Activated T-helper 1 cell treated with anti-CD3 and anti-CD28 coated beads, Interleukin-12 subunit alpha, Interleukin-12 subunit beta, Interleukin-2, Interleukin-4 antibody, amounts not matched to agents 30 ng/mL and 10 ng/mL and 1 ng/mL, durations not matched to agents 14 hours and 24 hours and 36 hours (primary cell): ENCODE measurements at regions not wholly inside any gene's neighbourhood (a gene's known extent, or its start where the extent isn't known, plus 50 kb on each side); places are given as distances from the start of the nearest gene placed in this dataset.

Source experiments
- DNase-seq: peaks from one replicate; pipeline ENCODE4 v3.0.0; 2021; ENCODE audit warnings: low spot score
- H3K27ac Mint-ChIP-seq: one replicate; pipeline ENCODE4 v1.8.0; 2021; ENCODE audit warnings: mild to moderate bottlenecking, mixed read lengths
- H3K27me3 Mint-ChIP-seq: one replicate; pipeline ENCODE4 v1.8.0; 2022; ENCODE audit warnings: mild to moderate bottlenecking, moderate library complexity, mixed read lengths; ENCODE audit not compliant: insufficient read depth
- H3K36me3 Mint-ChIP-seq: one replicate; pipeline ENCODE4 v1.8.0; 2021; ENCODE audit warnings: low read depth, mixed read lengths
- H3K4me1 Mint-ChIP-seq: one replicate; pipeline ENCODE4 v1.8.0; 2021; ENCODE audit warnings: low read depth, mixed read lengths
- H3K4me3 Mint-ChIP-seq: one replicate; pipeline ENCODE4 v1.8.0; 2021; ENCODE audit warnings: mild to moderate bottlenecking, moderate library complexity, mixed read lengths
- H3K9me3 Mint-ChIP-seq: one replicate; pipeline ENCODE4 v1.8.0; 2021; ENCODE audit warnings: mixed read lengths
- intact Hi-C: fragments of 100-400 bp; cut with micrococcal nuclease; formaldehyde crosslinking; loops from one replicate; pipeline ENCODE4 v1.15.1; 2024

DNA sequence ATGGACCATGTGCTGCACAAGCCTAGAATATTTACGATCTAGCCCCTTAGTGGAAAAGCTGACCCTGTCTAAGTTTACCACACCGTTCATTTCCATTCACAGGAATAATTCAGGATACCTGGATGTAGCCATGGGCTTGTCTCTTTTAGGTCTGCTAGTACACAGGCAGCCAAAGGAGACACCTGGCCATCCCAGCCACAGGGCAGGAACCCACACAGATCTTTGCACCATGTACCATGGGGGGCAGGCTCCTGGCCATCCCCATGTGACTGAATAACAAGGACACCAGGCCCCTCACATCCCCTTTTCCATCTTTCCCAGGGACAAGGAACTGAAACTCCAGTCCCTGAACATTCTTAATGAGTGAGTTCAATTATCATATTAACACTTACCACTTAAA is 467.3 kb upstream of the MYT1L start:
- H3K4me1 Mint-ChIP-seq: no peaks in the 10 kb centered on the region
- no peaks in the 10 kb centered on the region for H3K27me3 Mint-ChIP-seq
- H3K4me3 Mint-ChIP-seq: no peak overlapping the region
- no peaks in the 10 kb centered on the region for H3K36me3 Mint-ChIP-seq
- no peaks in the 10 kb centered on the region for H3K9me3 Mint-ChIP-seq
- intact Hi-C loops: no loop called here
- DNase-seq: no peak
- no peak overlapping the region for H3K27ac Mint-ChIP-seq

GRCh38 chr2:2797797-2798196 is 466.7 kb upstream of the MYT1L start:
- no peak for DNase-seq
- no peaks in the 10 kb centered on the region for H3K27me3 Mint-ChIP-seq

GRCh38 chr2:2796207-2796606 is 465.1 kb upstream of the MYT1L start:
- H3K27ac Mint-ChIP-seq: no peak overlapping the region
- H3K4me3 Mint-ChIP-seq: no peak overlapping the region
- no peaks in the 10 kb centered on the region for H3K36me3 Mint-ChIP-seq
- H3K27me3 Mint-ChIP-seq: no peaks in the 10 kb centered on the region
- no peaks in the 10 kb centered on the region for H3K4me1 Mint-ChIP-seq
- H3K9me3 Mint-ChIP-seq: no peaks in the 10 kb centered on the region
- intact Hi-C loops: no loop called here
- no peak for DNase-seq

More at GRCh38 chr2:2797797-2798196, 466.7 kb upstream of the MYT1L start:
- Mint-ChIP-seq H3K36me3 (no peaks in the 10 kb centered on the region), H3K4me1 (no peaks in the 10 kb centered on the region), H3K9me3 (no peaks in the 10 kb centered on the region), H3K4me3 (no peak overlapping the region), H3K27ac (no peak overlapping the region)
- intact Hi-C loops: no loop called here

GRCh38 chr2:2795438-2796091 is 464.5 kb upstream of the MYT1L start:
- intact Hi-C loops: no loop called here

GRCh38 chr2:2793925-2794560 is 463.0 kb upstream of the MYT1L start:
- Mint-ChIP-seq H3K9me3 (no peaks in the 10 kb centered on the region), H3K36me3 (no peaks in the 10 kb centered on the region), H3K4me3 (no peak overlapping the region), H3K27me3 (no peaks in the 10 kb centered on the region), H3K27ac (no peak overlapping the region), H3K4me1 (no peaks in the 10 kb centered on the region)
- no peak for DNase-seq
- intact Hi-C loops: no loop called here

More at GRCh38 chr2:2795438-2796091, 464.5 kb upstream of the MYT1L start:
- Mint-ChIP-seq H3K27ac (no peak overlapping the region), H3K36me3 (no peaks in the 10 kb centered on the region), H3K9me3 (no peaks in the 10 kb centered on the region), H3K27me3 (no peaks in the 10 kb centered on the region), H3K4me1 (no peaks in the 10 kb centered on the region), H3K4me3 (no peak overlapping the region)
- no peak for DNase-seq

DNA sequence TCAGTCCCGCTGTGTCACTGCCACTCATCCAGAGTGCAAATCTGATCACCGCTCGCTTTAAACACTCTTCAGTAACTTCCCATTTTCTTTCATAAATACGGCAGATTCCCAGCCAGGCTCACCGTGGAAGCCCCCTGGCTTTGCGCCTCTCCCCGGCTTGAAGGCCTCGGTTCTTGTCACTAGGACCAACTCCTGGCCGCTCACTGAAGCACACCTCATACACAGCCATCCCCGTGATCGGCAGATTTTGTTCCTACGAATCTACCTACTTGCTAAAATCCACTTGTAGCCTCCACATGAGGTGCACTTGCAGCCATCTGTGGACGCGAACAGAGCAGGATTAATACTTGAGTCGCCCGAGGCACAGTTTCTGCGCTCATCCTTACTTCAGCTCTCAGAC is 462.4 kb upstream of the MYT1L start:
- intact Hi-C loops: no loop called here
- H3K4me1 Mint-ChIP-seq: no peaks in the 10 kb centered on the region
- no peak overlapping the region for H3K4me3 Mint-ChIP-seq
- H3K27ac Mint-ChIP-seq: no peak overlapping the region
- H3K9me3 Mint-ChIP-seq: no peaks in the 10 kb centered on the region
- no peak for DNase-seq
- H3K27me3 Mint-ChIP-seq: no peaks in the 10 kb centered on the region
- H3K36me3 Mint-ChIP-seq: no peaks in the 10 kb centered on the region

GRCh38 chr2:2791606-2792005 is 460.5 kb upstream of the MYT1L start:
- no peak for DNase-seq
- Mint-ChIP-seq H3K4me1 (no peaks in the 10 kb centered on the region), H3K36me3 (no peaks in the 10 kb centered on the region), H3K9me3 (no peaks in the 10 kb centered on the region), H3K27me3 (no peaks in the 10 kb centered on the region), H3K4me3 (no peak overlapping the region), H3K27ac (no peak overlapping the region)
- intact Hi-C loops: no loop called here

- intact Hi-C loops: no loop called here
- Mint-ChIP-seq H3K27me3 (no peaks in the 10 kb centered on the region), H3K36me3 (no peaks in the 10 kb centered on the region), H3K4me1 (no peaks in the 10 kb centered on the region), H3K27ac (no peak overlapping the region), H3K9me3 (no peaks in the 10 kb centered on the region), H3K4me3 (no peak overlapping the region)
- no peak for DNase-seq
These were observed 460.0 kb upstream of the MYT1L start for GRCh38 chr2:2791031-2791430.

DNA sequence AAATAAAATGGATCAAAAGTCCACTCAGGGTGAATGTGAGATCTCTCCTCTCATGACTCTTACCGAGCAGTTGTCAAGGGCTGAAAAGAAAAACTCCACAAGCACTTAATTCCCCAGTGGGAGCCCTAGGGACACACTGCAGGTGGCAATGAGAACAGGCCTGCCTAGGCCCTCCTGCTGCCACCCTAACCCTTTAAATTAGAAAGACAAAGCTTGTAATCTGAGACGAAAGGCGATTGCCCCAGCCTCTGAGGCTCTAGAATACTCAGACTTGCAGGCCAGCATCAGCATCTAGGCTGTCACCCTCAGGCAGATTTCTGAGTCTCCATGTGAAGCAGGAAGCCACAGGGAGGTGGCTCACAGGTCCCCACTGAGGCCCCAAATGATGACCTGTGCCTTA is 457.0 kb upstream of the MYT1L start:
- peaks cover 4% of the 10 kb centered on the region for H3K9me3 Mint-ChIP-seq
- DNase-seq: no peak
- H3K27ac Mint-ChIP-seq: no peak overlapping the region
- intact Hi-C loops: no loop called here
- no peaks in the 10 kb centered on the region for H3K4me1 Mint-ChIP-seq
- H3K4me3 Mint-ChIP-seq: no peak overlapping the region
- no peaks in the 10 kb centered on the region for H3K36me3 Mint-ChIP-seq
- H3K27me3 Mint-ChIP-seq: no peaks in the 10 kb centered on the region

DNA sequence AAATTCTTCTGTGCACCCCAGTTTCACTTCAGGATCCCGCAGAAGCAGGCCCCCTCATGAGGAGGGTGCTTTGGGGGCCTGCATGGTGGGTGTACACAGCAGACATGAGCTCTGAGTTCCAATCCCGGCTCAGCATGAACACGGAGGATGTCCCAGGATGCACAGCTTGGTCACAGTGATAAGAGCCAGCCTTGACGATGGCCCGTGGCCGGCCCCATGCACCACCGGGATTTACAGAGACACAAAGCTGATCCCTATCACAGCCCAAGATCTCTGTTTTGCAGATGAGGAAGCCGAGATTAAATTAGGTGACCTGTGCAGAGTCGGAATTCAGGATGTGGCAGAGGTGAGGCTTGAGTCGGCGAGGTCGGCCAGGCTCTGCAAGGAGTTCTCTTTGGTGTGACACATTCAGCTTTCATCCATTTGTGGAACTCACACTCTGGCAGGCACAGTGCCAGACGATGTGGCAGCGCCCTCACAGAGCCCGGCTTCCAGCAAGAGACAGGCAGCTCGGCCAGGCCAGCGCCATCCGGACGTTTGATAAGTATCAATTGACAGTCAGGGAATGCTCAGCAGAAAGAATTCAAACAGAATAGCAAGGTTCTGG is 456.3 kb upstream of the MYT1L start:
- Mint-ChIP-seq H3K9me3 (peaks cover 4% of the 10 kb centered on the region), H3K4me1 (no peaks in the 10 kb centered on the region), H3K36me3 (no peaks in the 10 kb centered on the region), H3K4me3 (no peak overlapping the region), H3K27ac (no peak overlapping the region), H3K27me3 (no peaks in the 10 kb centered on the region)
- intact Hi-C loops: no loop called here
- DNase-seq: no peak

DNA sequence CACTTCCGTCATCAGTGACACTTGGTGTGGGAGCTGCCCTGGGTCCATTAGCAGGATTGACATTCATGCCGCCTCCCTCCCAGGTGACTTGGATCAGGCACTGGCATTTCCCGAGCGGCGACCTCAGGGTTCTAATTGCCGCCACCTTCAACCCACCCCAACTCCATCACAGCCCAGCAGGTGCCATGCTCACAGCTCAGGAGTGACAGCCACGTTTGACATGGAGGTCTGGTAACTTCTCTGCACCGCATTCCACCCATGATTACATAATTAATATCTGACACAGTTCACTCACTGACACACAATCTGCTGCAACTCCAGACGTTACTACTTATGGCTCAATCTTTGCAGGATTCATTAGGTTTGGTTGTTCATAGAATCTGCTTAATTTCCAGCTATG is 450.9 kb upstream of the MYT1L start:
- H3K27me3 Mint-ChIP-seq: no peaks in the 10 kb centered on the region
- H3K4me1 Mint-ChIP-seq: no peaks in the 10 kb centered on the region
- H3K4me3 Mint-ChIP-seq: no peak overlapping the region
- H3K27ac Mint-ChIP-seq: no peak overlapping the region
- H3K9me3 Mint-ChIP-seq: peaks cover 14% of the 10 kb centered on the region
- H3K36me3 Mint-ChIP-seq: no peaks in the 10 kb centered on the region
- DNase-seq: no peak
- intact Hi-C loops: no loop called here

DNA sequence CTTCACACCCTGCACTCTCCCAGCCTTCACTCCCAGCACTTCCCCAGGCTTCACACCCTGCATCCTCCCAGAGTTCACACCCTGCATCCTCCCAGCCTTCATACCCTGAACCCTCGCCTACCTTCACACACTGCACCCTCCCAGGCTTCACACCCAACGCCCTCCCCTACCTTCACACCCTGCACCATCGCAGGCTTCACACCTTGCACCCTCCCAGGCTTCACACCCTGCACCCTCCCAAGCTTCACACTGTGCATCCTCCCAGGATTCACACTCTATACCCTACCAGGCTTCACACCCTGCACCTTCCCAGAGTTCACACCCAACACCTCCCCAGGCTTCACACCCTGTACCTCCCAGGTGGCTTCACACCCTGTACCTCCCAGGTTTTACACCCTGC is 448.7 kb upstream of the MYT1L start:
- DNase-seq: no peak
- peaks cover 14% of the 10 kb centered on the region for H3K9me3 Mint-ChIP-seq
- no peaks in the 10 kb centered on the region for H3K27me3 Mint-ChIP-seq
- no peak overlapping the region for H3K4me3 Mint-ChIP-seq
- intact Hi-C loops: no loop called here
- H3K36me3 Mint-ChIP-seq: no peaks in the 10 kb centered on the region
- no peak overlapping the region for H3K27ac Mint-ChIP-seq
- no peaks in the 10 kb centered on the region for H3K4me1 Mint-ChIP-seq

DNA sequence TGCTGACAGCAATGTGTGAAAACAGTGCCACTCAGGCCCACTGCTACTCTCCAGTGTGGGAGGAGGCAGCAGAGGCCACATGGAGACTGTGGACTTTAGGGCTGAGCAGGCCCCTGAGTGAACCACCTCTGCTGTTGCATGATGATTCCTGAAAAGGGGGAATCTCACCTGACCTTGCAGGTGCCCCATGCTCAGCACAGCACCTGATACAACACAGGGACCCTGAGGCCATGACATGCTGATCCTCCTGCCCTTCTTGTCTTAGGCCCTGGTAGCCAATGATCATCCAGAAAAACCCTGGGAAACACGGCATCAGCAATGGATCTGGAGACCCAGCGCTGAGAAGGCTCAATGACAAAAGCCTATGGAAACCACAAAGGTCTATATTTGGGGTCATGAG is 446.8 kb upstream of the MYT1L start:
- Mint-ChIP-seq H3K36me3 (no peaks in the 10 kb centered on the region), H3K9me3 (peaks cover 10% of the 10 kb centered on the region), H3K4me3 (no peak overlapping the region), H3K4me1 (no peaks in the 10 kb centered on the region), H3K27me3 (no peaks in the 10 kb centered on the region), H3K27ac (no peak overlapping the region)
- no peak for DNase-seq
- intact Hi-C loops: no loop called here
